Right lobe of liver (tissue), 6 donors: ENCODE measurements at regions not wholly inside any gene's neighbourhood (a gene's known extent, or its start where the extent isn't known, plus 50 kb on each side); places are given as distances from the start of the nearest gene placed in this dataset.

Experiments
- ATAC-seq, 4 donors: fragments of 200-7000 bp; cut with Tn5 transposase; one replicate each; pipeline ENCODE4 v1.9.1; 2020; ENCODE audit warnings: mild to moderate bottlenecking in 4 of 4, moderate library complexity in 4 of 4
- DNase-seq, 3 donors: peaks; one replicate each; pipeline ENCODE4 v3.0.0-alpha.2; 2020
- H3K27ac ChIP-seq, 3 donors: fragments of 200-600 bp; one replicate each; pipeline ENCODE4 v1.8.0; 2022
- H3K27me3 ChIP-seq, 2 donors: fragments of 200-600 bp; one replicate each; pipeline ENCODE4 v1.8.0; 2022
- H3K36me3 ChIP-seq, 4 donors: fragments of 200-600 bp; sonication (generic) in 1 of 4; one replicate each; pipeline versions ENCODE4 v1.5.1 to v1.8.0; 2017 to 2022; ENCODE audit warnings: control low read depth in 1 of 4
- H3K4me1 ChIP-seq, 4 donors: fragments of 200-600 bp; sonication (generic) in 1 of 4; one replicate each; pipeline versions ENCODE4 v1.5.1 to v1.8.0; 2017 to 2022; ENCODE audit warnings: control low read depth in 1 of 4
- H3K4me3 ChIP-seq, 3 donors: fragments of 200-600 bp; one replicate each; pipeline ENCODE4 v1.8.0; 2022
- H3K9me3 ChIP-seq, 4 donors: fragments of 200-600 bp; sonication (generic) in 1 of 4; one replicate each; pipeline versions ENCODE4 v1.5.1 to v1.8.0; 2017 to 2022; ENCODE audit warnings: control low read depth in 1 of 4
- POLR2A ChIP-seq: fragments of 450-650 bp; IDR thresholded peaks from one replicate; pipeline ENCODE4 v1.6.1; 2017; ENCODE audit warnings: antibody characterized with exemption, mild to moderate bottlenecking
- WGBS: methylation state at CpG from one replicate; pipeline ENCODE4 v1.1.6; 2018; ENCODE audit warnings: low coverage, low lambda C conversion rate; ENCODE audit not compliant: insufficient coverage; ENCODE audit errors: missing lambda C conversion rate; 5-methylcytosine and 5-hydroxymethylcytosine counted together
- intact Hi-C, 2 donors: fragments of 100-400 bp; cut with DNase I; formaldehyde crosslinking; loops; one replicate each; pipeline versions ENCODE4 v1.11.2 to v1.14.1; 2022
- TF ChIP-seq, protein P1 (sequence below), 4 donors: fragments of 200-600 bp in 3 of 4; fragments of 450-650 bp in 1 of 4; IDR thresholded peaks; one replicate each; pipeline versions ENCODE4 v1.5.1 to v1.8.0; 2016 to 2022; ENCODE audit warnings: antibody characterized with exemption in 4 of 4, mild to moderate bottlenecking in 2 of 4
- donor health status: DM: no; HTN: yes; CAD: no.
- donor health status: DM: no; HTN: no; CAD: no.
- donor health status: DM: no; HTN: no; CAD: no.
- donor health status: DM: no; HTN: yes; CAD: no.
- donor health status: DM: no; HTN: yes; CAD: no.

DNA sequence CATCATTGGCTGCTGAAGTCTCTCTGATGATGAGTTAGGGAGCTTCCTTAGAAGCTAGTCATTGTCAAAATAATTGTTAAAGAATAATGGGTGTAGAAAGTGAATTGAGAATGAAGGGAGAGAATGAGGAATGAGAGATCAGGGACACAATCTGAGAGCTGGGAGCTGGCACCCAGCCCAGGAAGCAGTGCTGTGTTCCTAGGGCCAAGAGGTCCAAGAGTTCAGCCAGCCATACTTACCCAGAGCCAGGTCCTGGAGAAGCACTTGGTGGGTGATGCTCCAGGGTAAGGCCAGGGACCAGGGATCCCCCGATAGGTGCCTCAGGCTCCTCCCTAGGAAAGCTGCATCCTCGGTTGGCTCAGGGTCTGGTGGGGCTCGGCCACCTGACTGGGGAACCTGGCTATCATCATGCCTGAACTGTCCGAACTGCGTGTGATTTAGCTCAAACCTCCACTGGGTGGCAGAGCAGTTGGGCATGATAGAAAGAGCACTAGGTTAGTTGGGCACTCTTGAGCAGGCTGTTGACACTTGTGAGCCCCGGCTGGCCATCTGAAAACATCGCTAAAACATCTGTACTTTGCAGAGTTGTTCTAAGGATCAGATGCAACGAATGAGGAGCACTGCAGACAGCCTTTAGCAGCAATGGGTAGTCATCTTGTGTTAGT lies 123.9 kb upstream of the NCAM1 start:
- ATAC-seq = peak in 2 of 4 donors; percentile 66 to 70

GRCh38 chr11:112839051-112839450 lies 122.2 kb upstream of the NCAM1 start:
- no peak for ATAC-seq
- 53% methylated on average over 3 of the region's 3 CpGs for WGBS
- intact Hi-C loops = no loop called here
- peaks cover 0 to 2% (median 0%) of the 10 kb centered on the region in 4 donors for H3K4me1 ChIP-seq
- no peaks in the 10 kb centered on the region for H3K36me3 ChIP-seq
- no peaks in the 10 kb centered on the region for H3K9me3 ChIP-seq
- H3K27ac ChIP-seq = no peak overlapping the region
- H3K4me3 ChIP-seq = no peak overlapping the region
- TF ChIP-seq, protein P1, sequence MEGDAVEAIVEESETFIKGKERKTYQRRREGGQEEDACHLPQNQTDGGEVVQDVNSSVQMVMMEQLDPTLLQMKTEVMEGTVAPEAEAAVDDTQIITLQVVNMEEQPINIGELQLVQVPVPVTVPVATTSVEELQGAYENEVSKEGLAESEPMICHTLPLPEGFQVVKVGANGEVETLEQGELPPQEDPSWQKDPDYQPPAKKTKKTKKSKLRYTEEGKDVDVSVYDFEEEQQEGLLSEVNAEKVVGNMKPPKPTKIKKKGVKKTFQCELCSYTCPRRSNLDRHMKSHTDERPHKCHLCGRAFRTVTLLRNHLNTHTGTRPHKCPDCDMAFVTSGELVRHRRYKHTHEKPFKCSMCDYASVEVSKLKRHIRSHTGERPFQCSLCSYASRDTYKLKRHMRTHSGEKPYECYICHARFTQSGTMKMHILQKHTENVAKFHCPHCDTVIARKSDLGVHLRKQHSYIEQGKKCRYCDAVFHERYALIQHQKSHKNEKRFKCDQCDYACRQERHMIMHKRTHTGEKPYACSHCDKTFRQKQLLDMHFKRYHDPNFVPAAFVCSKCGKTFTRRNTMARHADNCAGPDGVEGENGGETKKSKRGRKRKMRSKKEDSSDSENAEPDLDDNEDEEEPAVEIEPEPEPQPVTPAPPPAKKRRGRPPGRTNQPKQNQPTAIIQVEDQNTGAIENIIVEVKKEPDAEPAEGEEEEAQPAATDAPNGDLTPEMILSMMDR (IDR thresholded peaks at IDR 0.05) = no peak
- no peak for TF ChIP-seq POLR2A
- no peak for DNase-seq
- H3K27me3 ChIP-seq = no peaks in the 10 kb centered on the region

More for the DNA sequence above, 123.9 kb upstream of the NCAM1 start:
- Histone ChIP-seq H3K27me3 (no peaks in the 10 kb centered on the region), H3K9me3 (no peaks in the 10 kb centered on the region), H3K4me1 (peaks cover 0 to 4% (median 0%) of the 10 kb centered on the region in 4 donors), H3K36me3 (no peaks in the 10 kb centered on the region), H3K27ac (no peak overlapping the region), H3K4me3 (no peak overlapping the region)
- no peak for TF ChIP-seq POLR2A
- TF ChIP-seq, protein P1 (IDR thresholded peaks at IDR 0.05) = no peak
- peak; percentile 41 to 58 (median 49) for DNase-seq
- whole genome bisulfite sequencing = 63% methylated on average over 6 of the region's 8 CpGs
- intact Hi-C loops = no loop called here

GRCh38 chr11:112841729-112842128 lies 119.5 kb upstream of the NCAM1 start:
- TF ChIP-seq, protein P1 (IDR thresholded peaks at IDR 0.05) = no peak
- TF ChIP-seq POLR2A = no peak
- Histone ChIP-seq H3K4me3 (no peak overlapping the region), H3K9me3 (no peaks in the 10 kb centered on the region), H3K4me1 (no peaks in the 10 kb centered on the region), H3K27ac (no peak overlapping the region), H3K27me3 (no peaks in the 10 kb centered on the region), H3K36me3 (no peaks in the 10 kb centered on the region)
- whole genome bisulfite sequencing = 9% methylated on average over 3 of the region's 3 CpGs
- no peak for ATAC-seq
- no peak for DNase-seq
- intact Hi-C loops = no loop called here

DNA sequence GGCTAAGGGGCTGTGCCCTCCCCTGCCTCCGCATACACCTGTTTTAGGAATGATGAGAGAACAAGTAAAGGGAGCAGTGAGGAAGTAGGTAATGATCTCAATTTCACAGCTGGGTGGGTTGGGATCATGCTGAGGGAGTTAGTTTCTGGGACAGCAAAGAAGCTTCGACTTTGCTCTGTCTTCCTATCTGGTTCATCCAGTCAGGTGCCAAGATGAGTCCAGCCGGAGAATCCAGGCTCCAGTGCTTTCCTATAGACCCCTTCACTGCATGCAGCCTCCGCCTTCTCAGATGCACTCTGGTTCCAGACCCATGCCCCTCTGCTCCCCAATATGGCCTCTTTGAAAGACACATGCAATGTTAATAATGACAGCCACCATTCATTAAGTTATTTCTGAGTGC lies 119.1 kb upstream of the NCAM1 start:
- no peak for TF ChIP-seq POLR2A
- TF ChIP-seq, protein P1 (IDR thresholded peaks at IDR 0.05) = no peak
- 63% methylated on average over 3 of the region's 4 CpGs for WGBS
- intact Hi-C loops = no loop called here

More for the DNA sequence above, 119.1 kb upstream of the NCAM1 start:
- DNase-seq (no peak), ATAC-seq (no peak)
- H3K27me3 ChIP-seq = no peaks in the 10 kb centered on the region
- no peaks in the 10 kb centered on the region for H3K9me3 ChIP-seq
- H3K4me1 ChIP-seq = no peaks in the 10 kb centered on the region
- no peaks in the 10 kb centered on the region for H3K36me3 ChIP-seq
- no peak overlapping the region for H3K4me3 ChIP-seq
- no peak overlapping the region for H3K27ac ChIP-seq
